Stimulated activated CD4-positive, alpha-beta T cell treated with anti-CD3 and anti-CD28 coated beads, Interleukin-15, amount 100 ng/mL, for 48 hours (primary cell): ENCODE measurements at regions not wholly inside any gene's neighbourhood (a gene's known extent, or its start where the extent isn't known, plus 50 kb on each side); places are given as distances from the start of the nearest gene placed in this dataset.
"Not testable (repeated sequence)": the region's sequence is repeated elsewhere in the genome, so short reads cannot be mapped to it uniquely, and the experiment has no call there.

Experiments
- DNase-seq, 2 donors: peaks; one replicate each; pipeline ENCODE4 v3.0.0-alpha.2; 2020; ENCODE audit warnings: low read depth in 2 of 2

GRCh38 chr6:166253778-166254204 lies 54.4 kb downstream of the PRR18 start:
- no peak for DNase-seq

GRCh38 chr6:166253281-166253681 lies 54.9 kb downstream of the PRR18 start:
- no peak for DNase-seq

GRCh38 chr6:166252601-166253000 lies 55.6 kb downstream of the PRR18 start:
- DNase-seq: no peak

GRCh38 chr6:166251655-166252054 lies 56.5 kb downstream of the PRR18 start:
- no peak for DNase-seq

- DNase-seq: no peak
Observed at GRCh38 chr6:166251211-166251610, 57.0 kb downstream of the PRR18 start.

GRCh38 chr6:166249061-166249785 lies 59.0 kb downstream of the PRR18 start:
- not testable (repeated sequence) for DNase-seq

GRCh38 chr6:166245148-166245547 lies 63.0 kb downstream of the PRR18 start:
- DNase-seq: no peak

- DNase-seq: peak in 1 of 2 donors; percentile 19
Observed at GRCh38 chr6:166244353-166245045, 63.7 kb downstream of the PRR18 start.

- DNase-seq: no peak
Observed at GRCh38 chr6:166242888-166243287, 65.3 kb downstream of the PRR18 start.

- no peak for DNase-seq
Observed at GRCh38 chr6:166241974-166242373, 66.2 kb downstream of the PRR18 start.

- no peak for DNase-seq
Observed at GRCh38 chr6:166240889-166241288, 67.3 kb downstream of the PRR18 start.

GRCh38 chr6:166237617-166238016 lies 70.0 kb upstream of the TBXT start:
- no peak for DNase-seq

GRCh38 chr6:166236596-166236995 lies 68.9 kb upstream of the TBXT start:
- DNase-seq: no peak

- no peak for DNase-seq
Observed at GRCh38 chr6:166235666-166236292, 68.1 kb upstream of the TBXT start.

- DNase-seq: not testable (repeated sequence)
Observed at GRCh38 chr6:166231181-166231580, 63.5 kb upstream of the TBXT start.

- no peak for DNase-seq
Observed at GRCh38 chr6:166228839-166229528, 61.3 kb upstream of the TBXT start.

- DNase-seq: no peak
Observed at GRCh38 chr6:166228425-166228824, 60.8 kb upstream of the TBXT start.

- DNase-seq: no peak
Observed at GRCh38 chr6:166223079-166223478, 55.4 kb upstream of the TBXT start.

GRCh38 chr6:166222631-166223030 lies 55.0 kb upstream of the TBXT start:
- DNase-seq: no peak

GRCh38 chr6:166221636-166222035 lies 54.0 kb upstream of the TBXT start:
- DNase-seq: no peak

GRCh38 chr6:166221040-166221439 lies 53.4 kb upstream of the TBXT start:
- no peak for DNase-seq
